ENCODE measurements at regions not wholly inside any gene's neighbourhood (a gene's known extent, or its start where the extent isn't known, plus 50 kb on each side); places are given as distances from the start of the nearest gene placed in this dataset.

GRCh38 chr14:29282169-29282568 is 515.6 kb downstream of the FOXG1 start:
- no peak for TF ChIP-seq CTCF (IDR thresholded peaks at IDR 0.05; ENCODE audit: low read depth, low read length)
- TF ChIP-seq EZH2phosphoT487 (IDR thresholded peaks at IDR 0.05; ENCODE audit: low read depth), result no peak

Data from OCI-LY3 (cell line).